Limb (tissue), 2 donors: ENCODE measurements at regions not wholly inside any gene's neighbourhood (a gene's known extent, or its start where the extent isn't known, plus 50 kb on each side); places are given as distances from the start of the nearest gene placed in this dataset.

Experiments
- DNase-seq, 2 donors: peaks; one replicate each; pipeline ENCODE4 v3.0.0-alpha.2; 2016; ENCODE audit errors: extremely low spot score in 2 of 2

- no peak for DNase-seq
Measured at GRCh38 chr6:119547024-119547423, 197.5 kb upstream of the MAN1A1 start.

DNA sequence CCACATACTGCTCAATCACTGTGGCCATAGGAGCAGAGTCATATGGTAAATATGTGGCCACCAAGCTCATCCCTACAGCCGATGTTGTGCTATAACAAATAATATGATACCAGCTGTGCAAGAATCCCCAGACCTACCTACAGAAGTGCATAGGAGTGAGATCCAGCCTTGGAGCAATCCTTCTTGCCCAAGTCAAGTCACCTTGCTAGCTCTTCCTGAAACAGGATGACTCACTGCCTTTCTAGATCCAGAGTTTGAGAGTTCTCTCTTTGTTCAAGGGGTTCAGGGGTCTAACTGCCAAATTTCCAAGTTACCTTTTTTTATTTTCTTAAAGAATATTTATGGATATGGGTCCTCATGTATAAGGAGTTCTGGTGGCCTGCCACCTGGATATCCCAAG, 195.7 kb upstream of the MAN1A1 start:
- no peak for DNase-seq

GRCh38 chr6:119544325-119545175, 195.0 kb upstream of the MAN1A1 start:
- DNase-seq: no peak

- DNase-seq: no peak
Measured at GRCh38 chr6:119543332-119543731, 193.8 kb upstream of the MAN1A1 start.

DNA sequence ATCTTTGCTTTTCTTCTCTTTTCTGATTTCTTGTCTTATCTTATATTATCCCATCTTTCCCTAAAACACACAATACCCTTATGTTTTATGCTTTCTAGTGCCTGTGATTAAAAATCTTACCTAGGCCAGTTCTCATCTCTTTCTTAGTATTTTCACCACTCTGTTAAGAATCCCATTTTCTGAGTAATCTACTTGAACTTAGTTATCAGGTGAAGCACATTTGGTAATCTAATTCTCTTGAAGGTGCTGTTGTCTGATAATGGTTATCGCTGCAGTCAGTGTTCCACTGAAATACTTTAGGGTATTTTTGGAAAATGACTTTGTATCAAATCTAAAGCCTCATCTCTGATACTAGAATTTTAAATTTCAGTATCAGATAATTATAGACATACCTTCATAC, 192.5 kb upstream of the MAN1A1 start:
- DNase-seq: no peak

DNA sequence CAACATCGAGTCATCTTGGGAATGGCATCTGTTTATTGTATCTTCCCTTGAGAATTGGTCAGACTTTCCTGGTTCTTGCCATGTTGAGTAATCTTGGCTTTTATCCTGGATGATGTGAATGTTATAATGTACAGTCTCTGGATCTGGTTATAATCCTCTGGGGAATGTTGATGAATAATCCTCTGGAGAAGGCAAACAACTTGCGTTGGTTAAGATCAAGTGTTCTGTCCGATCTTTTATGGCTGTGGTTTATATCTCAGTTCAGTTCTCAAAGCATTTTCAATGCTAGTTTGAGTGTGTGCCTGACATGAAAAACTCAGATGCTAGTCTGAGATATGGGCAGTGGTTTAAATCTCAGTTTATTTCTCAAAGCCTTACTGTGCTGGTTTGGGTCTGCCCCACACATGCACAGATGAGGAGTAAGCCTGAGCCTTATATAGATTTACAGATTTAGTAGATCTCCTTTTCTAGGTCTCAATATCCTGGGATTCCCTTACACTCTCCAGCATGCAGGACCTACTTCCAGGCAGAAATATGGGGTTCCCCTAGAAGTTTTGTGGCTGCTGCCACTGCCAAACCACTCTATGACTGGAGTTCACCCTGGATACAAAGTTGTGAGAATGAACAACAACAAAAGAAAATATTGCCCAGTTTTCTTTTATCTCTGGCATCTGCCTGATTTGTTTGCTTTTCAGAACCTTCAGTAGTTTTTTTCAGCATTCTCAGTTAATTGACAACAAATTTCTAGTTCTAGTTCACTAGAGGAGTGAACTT, 191.8 kb upstream of the MAN1A1 start:
- DNase-seq: peak in 1 of 2 donors; percentile 10

GRCh38 chr6:119540417-119540816, 190.9 kb upstream of the MAN1A1 start:
- no peak for DNase-seq

DNA sequence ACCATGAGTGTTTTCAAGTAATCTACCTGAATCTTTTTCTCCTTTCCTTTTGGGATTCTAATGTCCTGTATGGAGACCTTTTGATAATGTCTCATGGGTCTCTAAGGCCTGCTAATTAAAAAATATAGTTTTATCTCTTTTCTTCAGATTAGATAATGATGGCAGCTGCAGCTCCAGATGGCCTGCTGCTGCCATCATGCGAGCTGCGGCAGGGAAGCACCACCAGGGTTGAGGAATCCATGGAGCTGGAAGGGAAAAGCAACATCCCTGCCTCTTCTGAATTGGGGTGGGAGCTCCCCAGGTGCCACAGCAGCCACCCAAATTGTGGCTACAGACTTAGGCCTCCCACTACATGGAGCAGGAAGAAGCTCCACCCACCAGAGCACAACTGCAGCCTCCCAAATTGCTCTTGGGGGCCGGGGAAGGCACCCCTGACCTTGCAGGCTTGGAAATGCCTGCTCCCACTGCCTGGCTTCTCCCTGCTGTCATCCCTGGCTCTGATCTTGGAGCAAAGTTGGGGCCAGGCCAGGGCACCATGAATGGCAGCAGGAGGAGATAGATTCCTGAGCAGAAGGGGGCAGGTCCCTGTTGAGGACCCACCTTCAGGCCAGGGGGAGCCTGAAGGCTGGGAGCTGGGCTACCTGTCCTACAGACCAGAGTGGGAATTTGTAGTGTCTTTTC, 189.6 kb upstream of the MAN1A1 start:
- no peak for DNase-seq

DNA sequence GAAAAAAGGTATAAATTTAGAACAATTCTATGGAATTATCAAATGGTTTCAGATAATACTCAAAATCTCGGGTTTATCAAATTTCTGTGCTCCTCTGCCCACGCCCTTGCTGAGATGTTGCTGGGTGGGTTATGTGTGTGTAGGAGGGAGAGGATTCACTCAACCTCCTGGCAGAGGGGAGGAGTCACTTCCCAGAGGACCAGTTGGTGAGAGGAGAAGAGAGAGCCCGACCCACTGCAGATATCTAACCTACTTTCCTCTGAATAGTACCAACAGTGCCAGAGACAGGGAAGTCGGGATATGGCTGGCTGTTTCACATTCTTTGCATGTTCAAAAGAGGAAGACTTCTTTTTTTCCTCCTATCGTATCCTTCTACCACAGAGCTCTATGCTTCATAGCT, 187.1 kb upstream of the MAN1A1 start:
- DNase-seq: no peak

GRCh38 chr6:119535332-119535731, 185.8 kb upstream of the MAN1A1 start:
- DNase-seq: no peak

- no peak for DNase-seq
Measured at GRCh38 chr6:119533603-119534279, 184.2 kb upstream of the MAN1A1 start.

DNA sequence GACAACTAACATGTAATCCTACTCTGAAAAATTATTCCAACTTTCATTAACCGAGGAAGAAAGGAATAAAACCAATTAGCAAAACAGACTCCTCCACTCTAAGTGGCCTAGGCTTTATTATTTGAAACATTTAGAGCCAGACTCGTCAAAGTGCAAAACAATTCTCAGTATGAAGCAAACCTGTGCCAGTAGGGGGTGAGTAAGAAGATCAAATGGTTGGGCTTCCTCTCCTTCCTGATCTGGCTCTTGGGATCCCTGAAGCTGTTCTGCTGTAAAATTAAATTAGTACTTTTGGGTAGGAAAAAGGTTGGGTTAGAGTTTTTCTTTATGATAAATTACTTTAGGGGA, 177.6 kb upstream of the MAN1A1 start:
- DNase-seq: no peak

GRCh38 chr6:119526561-119527230, 177.1 kb upstream of the MAN1A1 start:
- no peak for DNase-seq

DNA sequence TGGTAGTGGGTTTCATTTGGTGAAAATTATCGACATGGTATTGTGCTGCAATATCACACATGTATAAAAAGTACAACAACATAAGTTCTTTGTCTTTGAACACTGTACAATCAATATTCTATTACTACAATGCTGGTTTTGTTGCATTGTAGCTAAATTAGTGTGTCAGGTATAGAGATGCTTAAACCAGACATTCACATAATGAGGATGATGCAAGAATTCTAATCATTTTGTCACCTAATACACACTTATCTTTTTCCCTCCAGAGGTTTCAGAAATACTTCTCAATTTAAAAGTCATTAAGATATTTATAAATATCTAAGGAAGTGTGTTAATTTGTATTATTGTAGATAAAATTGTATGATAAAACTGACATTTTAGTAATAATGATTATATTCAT, 174.8 kb upstream of the MAN1A1 start:
- DNase-seq: no peak

GRCh38 chr6:119523556-119523955, 174.0 kb upstream of the MAN1A1 start:
- DNase-seq: no peak

DNA sequence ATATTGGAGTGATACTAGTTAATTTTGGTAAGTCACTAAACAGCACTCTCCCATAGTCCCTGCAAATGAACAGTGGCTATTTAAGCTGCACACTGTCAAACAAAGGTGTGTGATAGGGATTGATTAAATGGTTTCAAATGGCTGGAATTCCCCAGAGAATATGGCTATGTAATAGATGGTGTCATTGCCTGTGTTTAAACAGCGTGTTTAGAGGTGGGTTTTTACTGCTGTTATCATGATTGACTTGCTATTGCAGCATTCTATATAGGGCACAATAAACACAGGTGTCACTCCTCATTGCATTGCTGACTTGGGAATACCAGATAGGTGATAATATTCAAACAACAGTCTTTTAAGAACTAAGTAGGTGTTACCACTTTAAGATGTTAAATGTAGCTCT, 171.7 kb upstream of the MAN1A1 start:
- DNase-seq: no peak

DNA sequence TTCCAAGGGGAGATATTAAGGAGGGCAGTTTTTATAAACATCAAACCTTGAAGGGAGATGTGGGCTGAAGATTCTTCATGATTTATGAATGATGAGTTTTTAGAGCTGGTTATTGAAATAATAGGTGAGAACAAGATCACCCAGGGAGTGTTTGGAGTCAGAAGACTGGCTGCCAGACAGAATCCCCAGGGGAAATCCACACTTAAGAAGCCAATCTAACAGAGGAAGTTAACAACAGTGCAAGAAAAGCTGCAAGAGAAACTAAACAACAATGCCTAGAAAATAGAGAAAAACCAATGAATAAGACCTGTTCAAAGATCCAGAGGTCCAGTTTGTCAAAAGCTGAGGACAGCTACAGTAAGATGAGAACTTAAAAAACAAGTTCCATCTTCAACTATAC, 167.9 kb upstream of the MAN1A1 start:
- DNase-seq: no peak

GRCh38 chr6:119514345-119514744, 164.8 kb upstream of the MAN1A1 start:
- DNase-seq: no peak

GRCh38 chr6:119511024-119511423, 161.5 kb upstream of the MAN1A1 start:
- DNase-seq: no peak

DNA sequence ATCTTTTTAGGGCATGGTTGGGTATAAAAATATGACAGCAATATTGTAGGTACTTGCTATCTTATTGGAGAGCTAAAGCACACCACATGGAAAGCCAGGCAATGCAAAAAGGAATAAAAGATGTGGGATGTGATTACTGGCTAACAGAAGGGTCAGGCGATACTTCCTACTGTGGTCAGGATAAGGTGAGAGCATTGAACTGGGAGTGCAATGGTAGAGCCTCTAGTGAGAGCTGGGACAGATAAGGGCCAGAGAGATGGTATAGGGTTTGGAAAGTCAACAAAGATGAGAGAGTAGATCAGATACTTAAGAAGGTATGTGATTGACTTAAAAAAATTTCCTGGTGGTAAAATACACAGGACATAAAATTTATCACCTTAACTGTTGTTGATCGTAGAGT, 160.7 kb upstream of the MAN1A1 start:
- no peak for DNase-seq

- DNase-seq: no peak
Measured at GRCh38 chr6:119506631-119507174, 157.1 kb upstream of the MAN1A1 start.
